HepG2 (cell line): ENCODE measurements at regions not wholly inside any gene's neighbourhood (a gene's known extent, or its start where the extent isn't known, plus 50 kb on each side); places are given as distances from the start of the nearest gene placed in this dataset.

Experiments used
- ATAC-seq: fragments of 200-7000 bp; cut with Tn5 transposase; 3 replicates; pipeline ENCODE4 v1.9.1; 2020; ENCODE audit warnings: mild to moderate bottlenecking, moderate library complexity
- BruUV-seq: library from RNA; stranded (reverse); fragments of 400-500 nt; replicated peaks from 2 replicates; lab custom pipeline; 2021; lab: Mats Ljungman, UMichigan
- CTCF ChIA-PET: fragments of 300-600 bp; formaldehyde crosslinking; extraction: SDS; loops from one replicate; lab custom pipeline; 2021; ENCODE audit warnings: low total read pairs, inconsistent platforms, low intra/inter-chr PET ratio; lab: Yijun Ruan, JAX
- POLR2A ChIA-PET: fragments of 350-600 bp; sonication (Branson Sonifier 250); formaldehyde crosslinking; loops from one replicate; lab custom pipeline; 2020; ENCODE audit warnings: antibody characterized with exemption, inconsistent platforms; lab: Yijun Ruan, JAX
- DNase-seq: peaks from one replicate; pipeline ENCODE4 v3.0.0-alpha.2; 2015; ENCODE audit warnings: low spot score
- FAIRE-seq: peaks from 3 replicates; lab custom pipeline; 2011; peaks lifted over from hg19 to GRCh38; lab: Jason Lieb, UNC
- H2AFZ ChIP-seq: one replicate; pipeline ENCODE4 v1.6.1; 2011; ENCODE audit warnings: low read length, inconsistent platforms
- H3K27ac ChIP-seq: fragments of 300-600 bp; 3 replicates; pipeline ENCODE4 v1.8.0; 2011; ENCODE audit warnings: mixed run types, mild to moderate bottlenecking, mixed read lengths, low read length, inconsistent platforms; ENCODE audit not compliant: insufficient read depth; ENCODE audit errors: extremely low read length
- H3K27me3 ChIP-seq, 2 experiments: fragments of 200-600 bp in 1 of 2; 2 replicates in 1 of 2; 3 replicates in 1 of 2; pipeline versions ENCODE4 v1.6.0 to v1.8.0; 2011; ENCODE audit warnings: low read length in 2 of 2, mild to moderate bottlenecking in 2 of 2, moderate library complexity in 2 of 2, inconsistent platforms in 1 of 2; ENCODE audit not compliant: insufficient read depth in 2 of 2, control insufficient read depth in 1 of 2
- H3K36me3 ChIP-seq, 2 experiments: fragments of 200-600 bp in 1 of 2; replicated peaks in 1 of 2; 2 replicates in 1 of 2; 3 replicates in 1 of 2; pipeline versions ENCODE4 v1.5.1 to v1.8.0; 2011; ENCODE audit warnings: low read length in 2 of 2, inconsistent platforms in 1 of 2; ENCODE audit not compliant: insufficient read depth in 2 of 2, control insufficient read depth in 1 of 2
- H3K4me1 ChIP-seq: 2 replicates; pipeline ENCODE4 v1.5.1; 2012; ENCODE audit warnings: low read length, inconsistent platforms; ENCODE audit not compliant: insufficient read depth
- H3K4me2 ChIP-seq: 2 replicates; pipeline ENCODE4 v1.6.0; 2011; ENCODE audit warnings: low read depth, low read length, inconsistent platforms
- H3K4me3 ChIP-seq, 3 experiments: fragments of 200-600 bp in 1 of 3; sonication (generic), shearing (Covaris generic) in 1 of 3; replicated peaks in 1 of 3; 2 replicates each; pipeline ENCODE4 v1.5.1; 2011 to 2016; ENCODE audit warnings: low read length in 3 of 3, inconsistent platforms in 2 of 3, low read depth in 2 of 3, mild to moderate bottlenecking in 2 of 3, control low read depth in 1 of 3, mixed read lengths in 1 of 3; ENCODE audit not compliant: insufficient read depth in 1 of 3
- H3K79me2 ChIP-seq: one replicate; pipeline ENCODE4 v1.6.1; 2011; ENCODE audit warnings: low read length, inconsistent platforms; ENCODE audit not compliant: insufficient read depth
- H3K9ac ChIP-seq: 2 replicates; pipeline ENCODE4 v1.6.0; 2011; ENCODE audit warnings: mild to moderate bottlenecking, low read depth, low read length, inconsistent platforms; ENCODE audit not compliant: insufficient read depth
- H3K9me3 ChIP-seq: 2 replicates; pipeline ENCODE4 v1.5.1; 2012; ENCODE audit warnings: mild to moderate bottlenecking, low read length
- H4K20me1 ChIP-seq: 2 replicates; pipeline ENCODE4 v1.6.0; 2011; ENCODE audit warnings: inconsistent platforms, mild to moderate bottlenecking, low read length, moderate library complexity; ENCODE audit not compliant: insufficient read depth
- AKNA ChIP-seq: sonication (generic); formaldehyde crosslinking; IDR thresholded peaks from 2 replicates; pipeline ENCODE4 v1.4.0; 2020; ENCODE audit warnings: missing genetic modification reagents, borderline replicate concordance
- ATF2 ChIP-seq: sonication (generic); formaldehyde crosslinking; IDR thresholded peaks from 2 replicates; pipeline ENCODE4 v1.4.0; 2020; ENCODE audit warnings: missing genetic modification reagents
- CCAR2 ChIP-seq: fragments of 200-400 bp; formaldehyde crosslinking; optimal IDR thresholded peaks from 2 replicates; pipeline ENCODE3; 2018; ENCODE audit warnings: low read depth, mild to moderate bottlenecking, low read length, moderate library complexity
- CENPX ChIP-seq: sonication (generic); formaldehyde crosslinking; IDR thresholded peaks from 2 replicates; pipeline ENCODE4 v1.9.0; 2021; ENCODE audit warnings: mild to moderate bottlenecking, missing genetic modification reagents, moderate library complexity
- FOSL2 ChIP-seq: sonication (generic); formaldehyde crosslinking; IDR thresholded peaks from 2 replicates; pipeline ENCODE4 v1.4.0; 2020; ENCODE audit warnings: missing genetic modification reagents
- MLX ChIP-seq: IDR thresholded peaks from 2 replicates; pipeline ENCODE4 v1.6.1; 2016
- NFYB ChIP-seq: sonication (generic); formaldehyde crosslinking; IDR thresholded peaks from 2 replicates; pipeline ENCODE4 v1.4.0; 2020; ENCODE audit warnings: missing genetic modification reagents
- NR0B2 ChIP-seq: sonication (generic); formaldehyde crosslinking; IDR thresholded peaks from 2 replicates; pipeline ENCODE4 v1.4.0; 2020; ENCODE audit warnings: mild to moderate bottlenecking, missing genetic modification reagents
- PCBP1 ChIP-seq: fragments of 200-400 bp; formaldehyde crosslinking; IDR thresholded peaks from 2 replicates; pipeline ENCODE4 v1.6.1; 2017; ENCODE audit warnings: mild to moderate bottlenecking, low read depth, low read length, borderline replicate concordance
- TBL1XR1 ChIP-seq: fragments of 150-350 bp; IDR thresholded peaks from 2 replicates; pipeline ENCODE4 v1.6.1; 2014; ENCODE audit warnings: borderline replicate concordance, low read length; ENCODE audit not compliant: partially characterized antibody
- THRA ChIP-seq: sonication (generic); formaldehyde crosslinking; IDR thresholded peaks from 2 replicates; pipeline ENCODE4 v1.4.0; 2020; ENCODE audit warnings: missing genetic modification reagents, borderline replicate concordance
- TOPORS ChIP-seq: sonication (generic); formaldehyde crosslinking; IDR thresholded peaks from 2 replicates; pipeline ENCODE4 v1.8.0; 2023; ENCODE audit warnings: mild to moderate bottlenecking, missing genetic modification reagents
- ZMYM3 ChIP-seq: sonication (generic); formaldehyde crosslinking; IDR thresholded peaks from 2 replicates; pipeline ENCODE4 v1.5.1; 2020; ENCODE audit warnings: mild to moderate bottlenecking, missing genetic modification reagents
- ZNF414 ChIP-seq: sonication (generic); formaldehyde crosslinking; IDR thresholded peaks from 2 replicates; pipeline ENCODE4 v1.5.0; 2020; ENCODE audit warnings: missing genetic modification reagents
- WGBS: methylation state at CpG from one replicate; pipeline ENCODE4 v1.1.6; 2017; ENCODE audit warnings: low lambda C conversion rate; 5-methylcytosine and 5-hydroxymethylcytosine counted together
- in situ Hi-C: cut with HindIII; loops from 2 replicates; pipeline ENCODE4 v1.10.0; 2017; ENCODE audit warnings: low pct_unique_long_range_greater_than_20kb; ENCODE audit not compliant: extremely low pct_ligation_motif_present
- intact Hi-C: fragments of 100-400 bp; cut with micrococcal nuclease; formaldehyde crosslinking; loops from one replicate; pipeline ENCODE4 v1.10.0; 2022; ENCODE audit not compliant: unreplicated experiment

- in situ Hi-C loops, result no loop called here
- no peak for TF ChIP-seq AKNA
- no peak for TF ChIP-seq PCBP1
- TF ChIP-seq ZMYM3 (CRISPR knock-in tag), result no peak
- TF ChIP-seq ZNF414 (CRISPR knock-in tag), result no peak
- no peak for TF ChIP-seq TOPORS (CRISPR knock-in tag)
- TF ChIP-seq ATF2 (CRISPR knock-in tag), result no peak
- TF ChIP-seq MLX (CRISPR knock-in tag), result no peak
- no peak for TF ChIP-seq CENPX (CRISPR knock-in tag)
- TF ChIP-seq THRA (CRISPR knock-in tag), result no peak
- no peak for TF ChIP-seq FOSL2
- TF ChIP-seq NR0B2 (CRISPR knock-in tag), result no peak
- no peak for TF ChIP-seq TBL1XR1
- no peak for TF ChIP-seq NFYB (CRISPR knock-in tag)
- TF ChIP-seq CCAR2, result no peak
- ChIA-PET POLR2A (no interaction called here), CTCF (no interaction called here)
- no peak overlapping the region for H3K4me2 ChIP-seq
- no peaks in the 10 kb centered on the region for H3K9me3 ChIP-seq
- H3K27me3 ChIP-seq, result no peaks in the 10 kb centered on the region
- no peak overlapping the region for H2AFZ ChIP-seq
- DNase-seq (no peak), ATAC-seq (no peak), FAIRE-seq (no peak)
- no peak overlapping the region for H3K9ac ChIP-seq
- H3K79me2 ChIP-seq, result no peaks in the 10 kb centered on the region
- no peaks in the 10 kb centered on the region for H4K20me1 ChIP-seq
- intact Hi-C loops, result no loop called here
- BruUV-seq, result no TSS peak
- no peaks in the 10 kb centered on the region for H3K4me1 ChIP-seq
- H3K4me3 ChIP-seq, result no peak overlapping the region
- H3K27ac ChIP-seq, result no peak overlapping the region
- 1% methylated on average over 4 of the region's 4 CpGs for WGBS
- no peaks in the 10 kb centered on the region for H3K36me3 ChIP-seq
Measured at GRCh38 chr3:34842706-34843480, 796.4 kb upstream of the ARPP21 start.
